Esophagus muscularis mucosa (tissue), 4 donors: ENCODE measurements at regions not wholly inside any gene's neighbourhood (a gene's known extent, or its start where the extent isn't known, plus 50 kb on each side); places are given as distances from the start of the nearest gene placed in this dataset.

Experiments
- DNase-seq: peaks from one replicate; pipeline ENCODE4 v3.0.0-alpha.2; 2017; ENCODE audit errors: extremely low spot score
- H3K27ac ChIP-seq, 4 donors: fragments of 200-600 bp; sonication (generic); replicated peaks in 1 of 4; 1 replicate in 3 of 4; 2 replicates in 1 of 4; pipeline ENCODE4 v1.5.1; 2016 to 2019; ENCODE audit warnings: mild to moderate bottlenecking in 1 of 4
- H3K27me3 ChIP-seq, 4 donors: fragments of 200-600 bp; sonication (generic); one replicate each; pipeline versions ENCODE4 v1.5.1 to v1.6.0; 2016 to 2019
- H3K36me3 ChIP-seq, 4 donors: fragments of 200-600 bp; sonication (generic); one replicate each; pipeline ENCODE4 v1.5.1; 2016 to 2019
- H3K4me1 ChIP-seq, 4 donors: fragments of 200-600 bp; sonication (generic); one replicate each; pipeline ENCODE4 v1.5.1; 2016 to 2019
- H3K4me3 ChIP-seq, 4 donors: fragments of 200-600 bp; sonication (generic); 1 replicate in 2 of 4; 2 replicates in 2 of 4; pipeline ENCODE4 v1.5.1; 2016 to 2019; ENCODE audit warnings: mild to moderate bottlenecking in 4 of 4, moderate library complexity in 1 of 4
- H3K9me3 ChIP-seq, 4 donors: fragments of 200-600 bp; sonication (generic); 1 replicate in 3 of 4; 2 replicates in 1 of 4; pipeline ENCODE4 v1.5.1; 2016 to 2019
- EP300 ChIP-seq: sonication (generic); formaldehyde crosslinking; IDR thresholded peaks from one replicate; pipeline ENCODE4 v1.6.1; 2017; ENCODE audit warnings: antibody characterized with exemption
- POLR2A ChIP-seq: fragments of 450-650 bp; IDR thresholded peaks from one replicate; pipeline ENCODE4 v1.6.1; 2017; ENCODE audit warnings: antibody characterized with exemption, moderate library complexity, mild to moderate bottlenecking, low read depth
- POLR2AphosphoS5 ChIP-seq, 2 donors: sonication (generic); formaldehyde crosslinking; IDR thresholded peaks; one replicate each; pipeline ENCODE4 v1.6.1; 2017; ENCODE audit warnings: antibody characterized with exemption in 2 of 2
- WGBS: methylation state at CpG from one replicate; pipeline ENCODE4 v1.1.5; 2018; 5-methylcytosine and 5-hydroxymethylcytosine counted together
- intact Hi-C: fragments of 100-400 bp; cut with DNase I; formaldehyde crosslinking; loops from one replicate; pipeline ENCODE4 v1.15.1; 2023
- TF ChIP-seq, protein P1 (sequence below), 3 experiments: fragments of 200-600 bp in 2 of 3; fragments of 450-650 bp in 1 of 3; sonication (generic) in 2 of 3; IDR thresholded peaks; one replicate each; pipeline ENCODE4 v1.5.1; 2017 to 2019; ENCODE audit warnings: antibody characterized with exemption in 3 of 3, mild to moderate bottlenecking in 2 of 3, moderate library complexity in 1 of 3

DNA sequence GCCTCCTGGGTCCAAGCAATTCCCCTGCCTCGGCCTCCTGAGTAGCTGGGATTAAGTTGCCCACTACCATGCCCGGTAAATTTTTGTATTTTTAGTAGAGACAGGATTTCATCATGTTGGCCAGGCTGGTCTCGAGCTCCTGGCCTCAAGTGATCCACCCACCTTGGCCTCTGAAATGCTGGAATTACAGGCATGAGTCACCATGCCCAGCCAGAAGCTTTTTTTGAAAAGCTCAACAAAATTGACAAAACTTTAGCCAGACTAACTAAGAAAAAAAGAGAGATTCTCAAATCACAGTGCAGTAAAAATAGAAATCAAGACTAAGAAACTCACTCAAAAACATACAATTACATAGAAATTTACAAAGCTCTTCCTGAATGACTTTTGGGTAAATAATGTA lies 420.6 kb downstream of the COL12A1 start:
- no peak overlapping the region for H3K27ac ChIP-seq
- DNase-seq = no peak
- H3K36me3 ChIP-seq = no peaks in the 10 kb centered on the region
- no peak overlapping the region for H3K4me3 ChIP-seq
- 78% methylated on average over 3 of the region's 3 CpGs for WGBS
- H3K4me1 ChIP-seq = no peaks in the 10 kb centered on the region
- TF ChIP-seq POLR2A = no peak
- TF ChIP-seq, protein P1, sequence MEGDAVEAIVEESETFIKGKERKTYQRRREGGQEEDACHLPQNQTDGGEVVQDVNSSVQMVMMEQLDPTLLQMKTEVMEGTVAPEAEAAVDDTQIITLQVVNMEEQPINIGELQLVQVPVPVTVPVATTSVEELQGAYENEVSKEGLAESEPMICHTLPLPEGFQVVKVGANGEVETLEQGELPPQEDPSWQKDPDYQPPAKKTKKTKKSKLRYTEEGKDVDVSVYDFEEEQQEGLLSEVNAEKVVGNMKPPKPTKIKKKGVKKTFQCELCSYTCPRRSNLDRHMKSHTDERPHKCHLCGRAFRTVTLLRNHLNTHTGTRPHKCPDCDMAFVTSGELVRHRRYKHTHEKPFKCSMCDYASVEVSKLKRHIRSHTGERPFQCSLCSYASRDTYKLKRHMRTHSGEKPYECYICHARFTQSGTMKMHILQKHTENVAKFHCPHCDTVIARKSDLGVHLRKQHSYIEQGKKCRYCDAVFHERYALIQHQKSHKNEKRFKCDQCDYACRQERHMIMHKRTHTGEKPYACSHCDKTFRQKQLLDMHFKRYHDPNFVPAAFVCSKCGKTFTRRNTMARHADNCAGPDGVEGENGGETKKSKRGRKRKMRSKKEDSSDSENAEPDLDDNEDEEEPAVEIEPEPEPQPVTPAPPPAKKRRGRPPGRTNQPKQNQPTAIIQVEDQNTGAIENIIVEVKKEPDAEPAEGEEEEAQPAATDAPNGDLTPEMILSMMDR (IDR thresholded peaks at IDR 0.05) = no peak
- TF ChIP-seq EP300 = no peak
- no peak for TF ChIP-seq POLR2AphosphoS5 (IDR thresholded peaks at IDR 0.05)
- peaks cover 0 to 7% (median 3%) of the 10 kb centered on the region in 4 donors for H3K9me3 ChIP-seq
- no peaks in the 10 kb centered on the region for H3K27me3 ChIP-seq
- intact Hi-C loops = no loop called here

DNA sequence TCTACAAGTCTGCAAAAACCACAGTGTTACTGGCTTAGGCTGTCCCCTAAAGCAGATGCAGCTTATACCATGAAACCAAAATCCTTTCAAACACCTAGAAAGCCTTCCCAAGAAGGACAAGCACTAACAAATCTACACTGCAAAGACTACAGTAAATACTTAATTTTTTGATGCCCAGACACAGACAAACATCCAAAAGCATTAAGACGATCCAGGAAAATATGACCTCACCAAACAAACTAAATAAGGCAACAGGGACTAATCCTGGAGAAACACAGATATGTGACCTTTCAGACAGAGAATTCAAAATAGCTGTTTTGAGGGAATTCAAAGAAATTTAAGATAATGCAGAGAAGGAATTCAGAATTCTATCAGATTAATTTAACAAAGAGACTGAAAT lies 423.5 kb downstream of the COL12A1 start:
- Histone ChIP-seq H3K4me3 (no peak overlapping the region), H3K36me3 (no peaks in the 10 kb centered on the region), H3K27me3 (no peaks in the 10 kb centered on the region), H3K4me1 (no peaks in the 10 kb centered on the region), H3K27ac (no peak overlapping the region), H3K9me3 (peaks cover 0 to 7% (median 3%) of the 10 kb centered on the region in 4 donors)
- no peak for TF ChIP-seq POLR2AphosphoS5 (IDR thresholded peaks at IDR 0.05)
- TF ChIP-seq EP300 = no peak
- TF ChIP-seq POLR2A = no peak
- TF ChIP-seq, protein P1 (IDR thresholded peaks at IDR 0.05) = no peak
- DNase-seq = no peak
- 76% methylated on average over 1 of the region's 1 CpG for WGBS
- intact Hi-C loops = no loop called here

DNA sequence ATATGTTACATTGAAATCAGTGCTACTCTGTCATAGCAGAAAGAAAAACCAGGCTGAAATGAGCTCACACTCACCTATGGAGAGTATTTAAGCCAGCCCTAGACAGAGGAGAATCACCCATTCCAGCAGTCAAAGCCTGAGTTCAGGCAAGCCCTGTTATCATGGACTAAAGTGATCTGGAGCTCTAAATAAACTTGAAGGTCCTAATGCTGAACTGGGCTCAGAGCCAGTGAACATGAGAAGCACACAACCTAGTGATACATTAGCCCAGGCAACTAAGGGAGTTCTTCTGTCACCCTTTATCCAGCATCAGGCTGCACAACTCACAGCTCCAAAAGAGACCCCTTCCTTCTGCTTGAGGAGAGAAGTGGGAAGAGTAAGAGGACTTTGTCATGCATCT lies 425.0 kb downstream of the COL12A1 start:
- no peak for DNase-seq
- TF ChIP-seq EP300 = no peak
- TF ChIP-seq POLR2AphosphoS5 (IDR thresholded peaks at IDR 0.05) = no peak
- no peak for TF ChIP-seq POLR2A
- TF ChIP-seq, protein P1 (IDR thresholded peaks at IDR 0.05) = no peak
- intact Hi-C loops = no loop called here

DNA sequence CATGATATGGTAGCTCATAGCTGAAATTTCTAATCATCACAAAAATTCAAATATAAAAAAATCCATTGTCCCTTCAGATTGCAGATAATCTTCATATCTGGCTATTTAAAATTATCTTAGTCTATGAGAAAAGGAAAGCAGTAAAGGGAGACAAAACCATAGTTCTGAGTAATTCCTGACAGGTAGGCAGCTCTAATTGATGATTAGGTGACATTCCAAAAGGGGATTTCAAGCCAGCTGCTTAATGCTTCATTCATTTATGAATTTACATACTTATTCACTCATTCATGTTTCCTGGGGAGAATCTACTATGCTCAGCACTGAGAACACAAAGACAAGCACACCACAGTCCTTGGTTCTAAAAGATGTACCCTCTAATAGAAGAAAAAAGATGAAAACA lies 437.1 kb downstream of the COL12A1 start:
- no peaks in the 10 kb centered on the region for H3K4me1 ChIP-seq
- H3K27me3 ChIP-seq = no peaks in the 10 kb centered on the region
- no peak for DNase-seq
- TF ChIP-seq, protein P1 (IDR thresholded peaks at IDR 0.05) = no peak
- TF ChIP-seq POLR2AphosphoS5 (IDR thresholded peaks at IDR 0.05) = no peak
- TF ChIP-seq EP300 = no peak
- no peak for TF ChIP-seq POLR2A
- H3K4me3 ChIP-seq = no peak overlapping the region
- intact Hi-C loops = loop anchor here (10.0 kb wide), 1 partner anchor 436 kb away; the partner anchor contains the start of gene COL12A1
- no peaks in the 10 kb centered on the region for H3K9me3 ChIP-seq
- H3K36me3 ChIP-seq = no peaks in the 10 kb centered on the region
- H3K27ac ChIP-seq = no peak overlapping the region

More for the DNA sequence above, 425.0 kb downstream of the COL12A1 start:
- no peak overlapping the region for H3K27ac ChIP-seq
- no peak overlapping the region for H3K4me3 ChIP-seq
- peaks cover 0 to 3% (median under 1%) of the 10 kb centered on the region in 4 donors for H3K9me3 ChIP-seq
- H3K36me3 ChIP-seq = no peaks in the 10 kb centered on the region
- H3K27me3 ChIP-seq = no peaks in the 10 kb centered on the region
- no peaks in the 10 kb centered on the region for H3K4me1 ChIP-seq

DNA sequence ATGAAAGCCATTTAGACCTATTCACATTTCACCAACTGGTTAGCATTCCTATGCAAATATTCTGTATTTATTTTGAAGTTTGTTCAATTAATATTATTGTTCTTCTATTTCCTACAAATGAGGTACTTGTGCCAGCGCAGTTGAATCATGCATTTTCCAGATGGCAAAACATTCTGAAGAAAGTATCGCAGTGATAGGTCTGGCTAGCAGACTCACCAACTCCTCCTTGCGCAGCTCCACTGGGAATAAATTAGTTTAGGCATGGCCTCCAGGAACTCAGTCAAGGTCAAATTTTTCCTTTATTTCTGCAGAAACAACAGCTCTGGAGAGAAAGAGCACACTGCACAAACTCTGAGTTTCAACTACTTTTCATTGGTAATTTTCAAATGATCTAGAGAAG lies 437.7 kb downstream of the COL12A1 start:
- DNase-seq = no peak
- intact Hi-C loops = loop anchor here (10.0 kb wide), 1 partner anchor 437 kb away; the partner anchor contains the start of gene COL12A1
- no peaks in the 10 kb centered on the region for H3K36me3 ChIP-seq

More for the DNA sequence above, 437.7 kb downstream of the COL12A1 start:
- WGBS = 58% methylated on average over 3 of the region's 3 CpGs
- Histone ChIP-seq H3K4me3 (no peak overlapping the region), H3K27me3 (no peaks in the 10 kb centered on the region), H3K27ac (no peak overlapping the region), H3K4me1 (no peaks in the 10 kb centered on the region), H3K9me3 (no peaks in the 10 kb centered on the region)
- TF ChIP-seq POLR2A (no peak), POLR2AphosphoS5 (IDR thresholded peaks at IDR 0.05) (no peak), EP300 (no peak)
- TF ChIP-seq, protein P1 (IDR thresholded peaks at IDR 0.05) = no peak
